GM12874 (cell line): ENCODE measurements at regions not wholly inside any gene's neighbourhood (a gene's known extent, or its start where the extent isn't known, plus 50 kb on each side); places are given as distances from the start of the nearest gene placed in this dataset.

Experiments
- TF ChIP-seq, protein P1 (sequence below): IDR thresholded peaks from 2 replicates; pipeline ENCODE4 v1.5.1; 2011; ENCODE audit warnings: low read depth, mild to moderate bottlenecking, control low read depth, low read length, moderate library complexity; ENCODE audit not compliant: insufficient read depth

- TF ChIP-seq, protein P1, sequence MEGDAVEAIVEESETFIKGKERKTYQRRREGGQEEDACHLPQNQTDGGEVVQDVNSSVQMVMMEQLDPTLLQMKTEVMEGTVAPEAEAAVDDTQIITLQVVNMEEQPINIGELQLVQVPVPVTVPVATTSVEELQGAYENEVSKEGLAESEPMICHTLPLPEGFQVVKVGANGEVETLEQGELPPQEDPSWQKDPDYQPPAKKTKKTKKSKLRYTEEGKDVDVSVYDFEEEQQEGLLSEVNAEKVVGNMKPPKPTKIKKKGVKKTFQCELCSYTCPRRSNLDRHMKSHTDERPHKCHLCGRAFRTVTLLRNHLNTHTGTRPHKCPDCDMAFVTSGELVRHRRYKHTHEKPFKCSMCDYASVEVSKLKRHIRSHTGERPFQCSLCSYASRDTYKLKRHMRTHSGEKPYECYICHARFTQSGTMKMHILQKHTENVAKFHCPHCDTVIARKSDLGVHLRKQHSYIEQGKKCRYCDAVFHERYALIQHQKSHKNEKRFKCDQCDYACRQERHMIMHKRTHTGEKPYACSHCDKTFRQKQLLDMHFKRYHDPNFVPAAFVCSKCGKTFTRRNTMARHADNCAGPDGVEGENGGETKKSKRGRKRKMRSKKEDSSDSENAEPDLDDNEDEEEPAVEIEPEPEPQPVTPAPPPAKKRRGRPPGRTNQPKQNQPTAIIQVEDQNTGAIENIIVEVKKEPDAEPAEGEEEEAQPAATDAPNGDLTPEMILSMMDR, result no peak
Measured at GRCh38 chr17:30589431-30589830, 112.2 kb downstream of the GOSR1 start.

- TF ChIP-seq, protein P1, result no peak
Measured at GRCh38 chr17:30588798-30589247, 111.6 kb downstream of the GOSR1 start.

- TF ChIP-seq, protein P1, result no peak
Measured at GRCh38 chr17:30586818-30587595, 109.8 kb downstream of the GOSR1 start.

DNA sequence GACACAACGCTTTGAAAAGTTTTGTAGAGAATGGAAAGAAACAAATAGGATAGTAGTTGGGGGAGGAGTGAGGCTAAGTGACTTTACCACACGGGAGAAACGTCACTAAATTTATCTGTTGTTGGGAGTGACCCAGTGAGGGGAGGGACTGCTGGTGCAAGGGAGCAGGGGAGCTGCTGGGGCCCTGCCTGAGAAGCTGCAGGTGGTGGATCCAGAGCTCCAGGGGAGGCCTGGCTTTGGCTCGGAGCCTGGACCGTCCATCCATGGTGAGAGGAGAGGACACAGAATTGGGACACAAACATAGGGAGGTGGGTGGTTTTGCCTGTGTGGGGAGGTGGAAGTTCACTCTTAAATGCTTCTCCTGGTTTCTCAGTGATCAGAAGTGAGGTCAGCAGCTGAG is 107.6 kb downstream of the GOSR1 start:
- TF ChIP-seq, protein P1, result no peak

DNA sequence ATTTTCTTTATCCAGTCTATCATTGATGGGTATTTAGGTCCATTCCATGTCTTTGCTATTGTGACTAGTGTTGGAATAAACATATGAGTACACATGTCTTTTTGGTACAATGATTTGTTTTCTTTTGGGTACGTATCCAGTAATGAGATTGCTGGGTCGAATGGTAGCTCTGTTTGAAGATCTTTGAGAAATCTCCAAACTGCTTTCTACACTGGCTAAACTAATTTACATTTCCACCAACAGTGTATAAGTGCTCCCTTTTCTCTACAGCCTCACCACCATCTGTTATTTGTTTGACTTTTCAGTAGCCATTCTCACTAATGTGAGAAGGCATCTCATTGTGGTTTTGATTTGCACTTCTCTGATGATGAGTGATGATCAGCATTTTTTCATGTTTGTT is 103.7 kb downstream of the GOSR1 start:
- TF ChIP-seq, protein P1, result no peak

GRCh38 chr17:30579610-30580315 is 102.6 kb downstream of the GOSR1 start:
- TF ChIP-seq, protein P1, result no peak
